Ovary (tissue), 3 donors: ENCODE measurements at regions not wholly inside any gene's neighbourhood (a gene's known extent, or its start where the extent isn't known, plus 50 kb on each side); places are given as distances from the start of the nearest gene placed in this dataset.

Experiments used
- EP300 ChIP-seq: sonication (generic); formaldehyde crosslinking; IDR thresholded peaks from one replicate; pipeline ENCODE4 v1.6.1; 2017; ENCODE audit warnings: antibody characterized with exemption
- TF ChIP-seq, protein P1 (sequence below), 3 donors: fragments of 450-650 bp in 2 of 3; fragments of 200-600 bp in 1 of 3; IDR thresholded peaks; one replicate each; pipeline versions ENCODE4 v1.5.1 to v1.8.0; 2016 to 2022; ENCODE audit warnings: antibody characterized with exemption in 3 of 3, mild to moderate bottlenecking in 1 of 3
- donor health status: DM: no; HTN: no; CAD: no.

DNA sequence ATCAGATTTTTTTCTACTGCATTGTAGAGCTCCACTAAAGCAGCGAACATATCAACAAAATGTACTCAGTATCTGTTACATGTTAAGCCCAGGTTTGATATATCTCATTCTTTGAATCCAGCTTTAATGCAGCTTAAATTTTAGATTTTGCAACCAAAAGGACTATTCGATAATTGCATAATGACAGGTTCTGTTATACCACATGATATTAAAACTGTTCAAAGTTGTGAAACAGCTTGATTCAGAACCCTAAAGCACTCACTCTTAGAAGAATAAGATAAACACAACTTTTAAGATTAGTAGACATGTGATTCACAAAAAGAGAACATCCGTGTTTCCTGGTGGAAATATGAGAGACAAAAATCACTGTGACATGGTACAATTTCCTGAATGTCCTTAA, 427.9 kb downstream of the CDH11 start:
- TF ChIP-seq EP300: no peak
- TF ChIP-seq, protein P1, sequence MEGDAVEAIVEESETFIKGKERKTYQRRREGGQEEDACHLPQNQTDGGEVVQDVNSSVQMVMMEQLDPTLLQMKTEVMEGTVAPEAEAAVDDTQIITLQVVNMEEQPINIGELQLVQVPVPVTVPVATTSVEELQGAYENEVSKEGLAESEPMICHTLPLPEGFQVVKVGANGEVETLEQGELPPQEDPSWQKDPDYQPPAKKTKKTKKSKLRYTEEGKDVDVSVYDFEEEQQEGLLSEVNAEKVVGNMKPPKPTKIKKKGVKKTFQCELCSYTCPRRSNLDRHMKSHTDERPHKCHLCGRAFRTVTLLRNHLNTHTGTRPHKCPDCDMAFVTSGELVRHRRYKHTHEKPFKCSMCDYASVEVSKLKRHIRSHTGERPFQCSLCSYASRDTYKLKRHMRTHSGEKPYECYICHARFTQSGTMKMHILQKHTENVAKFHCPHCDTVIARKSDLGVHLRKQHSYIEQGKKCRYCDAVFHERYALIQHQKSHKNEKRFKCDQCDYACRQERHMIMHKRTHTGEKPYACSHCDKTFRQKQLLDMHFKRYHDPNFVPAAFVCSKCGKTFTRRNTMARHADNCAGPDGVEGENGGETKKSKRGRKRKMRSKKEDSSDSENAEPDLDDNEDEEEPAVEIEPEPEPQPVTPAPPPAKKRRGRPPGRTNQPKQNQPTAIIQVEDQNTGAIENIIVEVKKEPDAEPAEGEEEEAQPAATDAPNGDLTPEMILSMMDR (IDR thresholded peaks at IDR 0.05): no peak
